NCI-H345 (cell line): ENCODE measurements at regions not wholly inside any gene's neighbourhood (a gene's known extent, or its start where the extent isn't known, plus 50 kb on each side); places are given as distances from the start of the nearest gene placed in this dataset.
A peak's percentile ranks its signal among the peaks of the same experiment; 100 is the strongest.
"Not testable (repeated sequence)": the region's sequence is repeated elsewhere in the genome, so short reads cannot be mapped to it uniquely, and the experiment has no call there.

Experiments
- DNase-seq: peaks from one replicate; lab custom pipeline; 2025; lab: John Stamatoyannopoulos, UW

DNA sequence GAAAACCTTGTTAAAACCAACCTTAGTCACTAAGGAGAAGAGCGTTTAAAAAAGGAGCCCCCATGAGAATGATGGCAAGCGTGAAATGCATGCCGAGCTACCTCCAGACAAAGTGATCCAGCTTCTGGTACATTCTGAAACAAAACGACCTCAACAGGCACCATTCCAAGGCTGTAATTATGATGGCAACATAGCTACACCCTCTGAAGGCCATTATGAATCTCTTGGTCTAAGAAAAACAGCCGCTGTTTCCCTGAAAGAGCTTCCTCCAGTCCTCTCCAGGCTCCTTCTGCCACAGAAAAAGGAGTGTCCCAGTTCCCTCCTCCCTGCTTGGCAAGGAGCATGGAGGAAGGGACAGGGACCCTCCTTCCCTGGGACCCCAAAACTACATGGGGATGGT is 50.0 kb upstream of the ABLIM1 start:
- no peak for DNase-seq

DNA sequence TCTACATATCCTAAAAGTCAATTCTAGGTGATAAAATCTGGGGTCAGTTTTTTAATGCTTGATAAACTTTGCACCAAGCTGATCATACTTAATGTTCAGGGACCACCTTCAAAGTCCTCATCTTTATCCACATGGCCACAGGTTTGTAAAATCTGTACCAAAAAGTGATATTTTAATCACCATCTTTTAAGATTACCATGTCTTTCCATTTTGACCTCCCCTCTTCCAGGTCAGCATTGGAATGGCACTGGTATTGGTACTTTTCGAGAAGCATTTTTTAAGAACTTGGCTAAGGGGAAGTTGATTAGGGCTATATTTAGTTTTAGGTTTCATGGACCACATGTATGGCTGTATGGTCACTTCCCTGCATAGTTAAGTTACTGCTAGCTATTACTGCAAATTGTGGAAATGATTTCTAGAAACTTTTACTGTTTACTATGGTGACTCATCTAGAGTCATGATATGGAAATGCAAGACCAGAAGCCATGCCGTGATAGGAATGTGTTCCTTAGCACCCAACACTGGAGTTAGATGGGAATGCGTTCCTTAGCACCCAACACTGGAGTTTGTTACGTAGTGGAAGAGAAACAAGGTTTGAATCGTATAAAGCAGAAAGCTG is 50.8 kb upstream of the ABLIM1 start:
- no peak for DNase-seq

DNA sequence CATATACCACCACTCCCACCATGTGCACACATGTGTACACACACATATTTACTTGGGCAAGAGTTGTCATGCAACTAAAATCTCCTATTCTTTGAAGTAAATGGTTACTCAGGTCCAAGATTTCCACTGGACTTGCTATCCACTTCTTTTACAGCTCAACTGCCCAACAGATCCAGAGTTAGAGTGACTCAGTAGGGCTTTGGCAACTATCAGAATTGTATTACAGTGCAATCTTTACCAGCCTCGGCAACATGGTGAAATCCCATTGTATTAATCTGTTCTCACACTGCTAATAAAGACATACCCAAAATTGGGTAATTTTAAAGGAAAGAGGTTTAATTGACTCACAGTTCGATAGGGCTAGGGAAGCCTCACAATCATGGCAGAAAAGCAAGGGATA is 51.9 kb upstream of the ABLIM1 start:
- no peak for DNase-seq

DNA sequence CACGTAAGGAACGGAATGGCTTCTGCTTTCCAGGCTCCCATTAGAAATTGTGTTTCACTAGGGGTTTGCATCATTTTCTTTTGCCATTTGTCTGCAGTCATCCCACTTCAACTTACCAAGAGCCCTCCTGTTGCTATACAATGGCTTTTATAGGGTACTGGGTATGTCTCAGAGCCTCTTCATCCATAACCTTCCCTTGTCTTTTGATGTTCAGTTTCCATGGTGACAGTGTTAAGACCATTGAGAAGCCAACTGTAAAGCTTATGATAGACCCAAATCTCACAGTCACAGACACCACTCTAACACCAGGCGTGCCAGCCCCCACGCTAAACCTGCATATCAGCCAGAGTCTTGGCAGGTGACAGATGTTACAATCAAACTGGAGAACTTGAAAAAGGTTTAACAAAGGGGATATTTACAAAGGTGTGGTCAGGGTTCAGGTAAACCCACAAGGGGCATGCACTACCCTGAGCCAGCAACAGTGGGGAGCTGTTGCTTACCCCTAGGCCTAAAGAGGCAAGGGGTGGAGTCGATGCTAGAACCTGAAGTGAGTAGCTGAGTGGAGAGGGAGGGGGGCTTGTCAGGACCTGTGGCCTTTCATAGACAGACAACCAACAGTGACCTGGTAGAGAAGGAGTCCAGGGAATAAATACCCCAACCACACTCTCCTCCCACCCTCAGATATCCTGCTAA is 53.2 kb upstream of the ABLIM1 start:
- peak; percentile 13 for DNase-seq

DNA sequence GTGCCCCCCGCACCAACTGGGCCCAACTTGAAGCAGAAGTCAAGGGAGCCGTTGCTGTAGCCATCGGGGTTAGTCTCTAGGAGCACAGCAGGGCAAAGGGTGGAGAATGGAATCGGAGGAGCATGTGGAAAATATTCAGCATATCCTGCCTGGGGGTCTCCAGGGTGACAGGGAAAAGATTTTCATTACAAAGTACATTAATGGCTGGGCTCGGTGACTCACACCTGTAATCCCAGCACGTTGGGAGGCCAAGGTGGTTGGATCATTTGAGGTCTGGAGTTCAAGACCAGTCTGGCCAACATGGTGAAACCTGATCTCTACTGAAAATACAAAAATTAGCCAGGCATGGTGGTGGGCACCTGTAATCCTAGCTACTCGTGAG is 53.8 kb upstream of the ABLIM1 start:
- no peak for DNase-seq

DNA sequence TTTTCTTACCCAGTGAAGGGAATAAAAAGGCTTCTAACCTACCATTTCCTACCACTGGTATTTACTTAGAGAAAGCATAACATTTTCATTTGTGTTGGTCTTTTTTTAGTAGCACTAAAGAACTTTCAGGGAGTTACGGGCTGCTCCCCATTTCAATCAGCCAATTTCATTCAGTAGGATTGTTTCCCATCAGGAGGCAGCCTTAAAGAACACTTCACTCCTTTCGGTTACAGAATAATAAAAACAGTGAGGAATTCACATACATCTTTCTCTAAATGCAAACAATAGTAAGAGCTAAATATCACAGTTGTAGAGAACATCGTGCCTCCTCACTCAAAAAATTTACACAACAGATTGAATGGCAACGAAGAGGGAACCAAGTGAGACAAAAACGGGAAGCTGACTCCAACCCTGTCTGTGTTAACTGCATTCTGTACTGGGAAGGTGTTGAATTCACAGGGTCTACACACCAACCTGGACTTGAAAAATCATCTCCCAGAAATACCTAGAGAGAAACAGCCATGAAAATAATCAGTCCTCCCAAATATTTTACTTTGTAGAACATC is 55.5 kb upstream of the ABLIM1 start:
- DNase-seq, result no peak

DNA sequence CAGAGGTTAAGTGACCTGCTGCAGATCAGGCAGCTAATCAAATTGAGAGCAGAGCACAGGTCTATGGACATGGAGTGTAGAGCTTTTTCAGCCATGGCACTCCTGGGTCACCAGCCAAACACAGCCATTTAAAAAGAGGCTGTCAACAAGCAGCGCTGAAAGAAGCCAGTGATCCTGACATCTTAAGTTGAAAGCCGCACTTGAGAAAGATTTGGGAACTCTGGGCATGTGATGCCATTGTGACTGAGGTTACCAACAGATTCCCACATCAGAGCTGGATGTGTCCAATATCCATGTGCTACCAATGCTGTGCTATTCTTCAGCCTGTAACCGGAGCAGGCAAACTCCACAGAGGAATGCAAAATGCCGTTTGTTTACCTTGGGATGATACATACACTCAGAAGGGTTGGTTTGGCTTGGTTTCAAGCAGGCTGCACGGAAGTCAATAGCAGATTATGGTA is 56.2 kb upstream of the ABLIM1 start:
- peak; percentile 78 for DNase-seq

DNA sequence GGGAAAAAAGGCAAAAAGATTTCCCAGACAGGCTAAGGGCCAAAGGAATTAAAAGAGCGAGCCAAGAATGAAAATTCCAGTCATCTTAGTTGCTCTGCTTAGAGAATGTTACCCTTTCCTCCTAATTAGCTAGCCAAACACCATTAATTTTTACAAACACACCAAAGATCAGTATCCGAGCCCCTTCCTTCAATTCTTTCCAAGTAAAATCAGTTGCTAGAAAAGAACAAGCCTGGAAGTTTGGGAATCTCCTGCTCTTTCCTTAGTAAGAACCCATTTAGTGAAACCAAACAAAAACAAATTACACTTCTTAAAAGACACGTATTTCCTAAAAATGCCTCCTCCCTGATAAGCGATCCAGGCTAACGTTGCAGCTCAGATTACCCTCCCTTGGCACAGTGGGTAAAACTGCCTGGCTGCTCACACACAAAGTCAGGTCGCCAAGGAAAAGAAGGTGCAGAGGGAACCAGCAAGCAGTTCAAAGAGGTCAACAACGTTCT is 57.1 kb upstream of the ABLIM1 start:
- no peak for DNase-seq

DNA sequence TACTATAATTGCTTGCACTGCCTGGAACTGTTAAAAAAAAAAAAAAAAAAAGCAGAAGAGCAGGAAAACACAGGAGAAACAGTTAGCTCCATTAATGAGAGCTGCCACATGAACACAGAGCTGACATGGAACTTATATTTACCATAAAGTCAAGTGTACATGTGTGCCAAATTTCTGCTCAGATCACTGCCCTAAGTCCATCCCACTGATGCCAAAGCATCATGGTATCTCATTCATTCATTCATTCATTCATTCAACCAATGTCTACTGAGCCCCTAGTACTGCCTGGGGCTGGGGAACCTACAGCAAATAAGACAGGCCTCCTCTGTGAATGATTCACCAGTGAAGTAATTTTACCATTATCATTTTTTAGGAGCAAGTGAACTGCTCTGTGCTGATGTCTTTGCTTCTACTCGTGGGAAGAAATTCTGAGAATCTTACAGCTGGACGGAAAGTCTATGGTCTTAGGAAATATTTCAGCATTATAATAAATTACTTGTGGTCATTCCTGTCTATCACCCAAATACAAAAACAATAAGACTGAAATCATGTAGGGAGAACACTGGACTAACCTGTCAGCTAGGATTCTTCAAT is 58.8 kb upstream of the ABLIM1 start:
- DNase-seq, result no peak

DNA sequence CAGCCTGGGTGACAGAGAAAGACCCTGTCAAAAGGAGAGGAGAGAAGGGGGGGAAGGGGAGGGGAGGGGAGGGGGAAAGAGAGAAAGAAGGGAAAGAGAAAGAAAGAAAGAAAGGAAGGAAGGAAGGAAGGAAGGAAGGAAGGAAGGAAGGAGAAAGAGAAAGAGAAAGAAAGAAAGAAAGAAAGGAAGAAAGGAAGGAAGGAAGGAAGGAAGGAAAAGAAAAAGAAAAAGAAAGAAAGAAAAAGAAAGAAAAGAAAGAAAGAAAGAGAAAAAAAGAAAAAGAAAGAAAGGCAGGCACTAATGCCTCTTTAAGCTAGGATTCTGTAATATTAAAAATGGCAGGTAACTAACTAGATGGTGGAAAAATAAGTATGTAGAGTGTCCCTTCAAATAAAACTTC is 59.8 kb upstream of the ABLIM1 start:
- not testable (repeated sequence) for DNase-seq

DNA sequence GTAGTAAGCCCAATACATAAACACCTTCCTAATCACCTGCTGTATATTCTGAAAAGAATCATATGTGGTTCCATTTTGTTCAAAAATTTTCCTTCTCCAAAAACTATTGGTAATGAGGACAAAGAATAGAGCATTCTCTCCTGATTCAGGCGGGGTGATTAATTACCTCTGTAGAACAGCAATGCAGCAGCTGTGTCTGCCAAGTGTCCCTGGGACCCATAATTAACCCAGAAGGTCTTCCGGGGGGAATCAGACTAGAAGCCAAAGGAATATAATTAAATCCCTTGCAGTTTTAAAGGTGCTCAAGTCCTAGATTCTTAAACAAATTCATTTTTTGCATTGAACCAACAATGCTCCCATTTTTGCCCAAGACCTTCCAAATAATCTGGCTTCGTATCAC is 60.3 kb upstream of the ABLIM1 start:
- no peak for DNase-seq

DNA sequence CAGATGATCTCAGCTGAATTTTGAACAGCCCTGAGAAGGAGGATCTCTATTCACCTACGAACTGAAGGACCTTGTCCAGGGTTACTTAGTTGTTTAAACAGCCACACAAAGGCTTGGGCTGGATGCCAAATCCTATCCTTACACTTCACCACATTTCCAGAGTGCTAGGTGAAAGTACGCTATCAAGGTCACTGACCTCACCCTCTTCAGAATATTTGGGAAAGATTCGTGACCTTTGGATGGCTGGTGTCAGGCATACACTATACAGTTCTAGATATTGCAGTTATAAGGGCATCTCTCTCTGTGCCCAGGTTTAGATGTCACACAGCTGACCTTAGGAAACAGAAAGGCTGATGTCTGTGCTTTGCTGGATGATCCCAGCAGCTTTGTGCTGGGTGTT is 61.2 kb upstream of the ABLIM1 start:
- DNase-seq, result peak; percentile 40

DNA sequence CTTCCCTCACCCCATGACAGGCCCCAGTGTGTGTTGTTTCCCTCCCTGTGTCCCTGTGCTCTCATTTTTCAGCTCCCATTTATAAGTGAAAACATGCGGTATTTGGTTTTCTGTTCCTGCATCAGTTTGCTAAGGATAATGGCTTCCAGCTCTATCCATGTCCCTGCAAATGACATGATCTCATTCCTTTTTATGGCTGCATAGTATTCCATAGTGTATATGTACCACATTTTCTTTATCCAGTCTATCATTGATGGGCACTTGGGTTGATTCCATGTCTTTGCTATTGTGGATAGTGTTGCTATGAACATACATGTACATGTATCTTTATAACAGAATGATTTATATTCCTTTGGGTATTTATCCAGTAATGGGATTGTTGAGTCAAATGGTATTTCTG is 61.9 kb upstream of the ABLIM1 start:
- not testable (repeated sequence) for DNase-seq

DNA sequence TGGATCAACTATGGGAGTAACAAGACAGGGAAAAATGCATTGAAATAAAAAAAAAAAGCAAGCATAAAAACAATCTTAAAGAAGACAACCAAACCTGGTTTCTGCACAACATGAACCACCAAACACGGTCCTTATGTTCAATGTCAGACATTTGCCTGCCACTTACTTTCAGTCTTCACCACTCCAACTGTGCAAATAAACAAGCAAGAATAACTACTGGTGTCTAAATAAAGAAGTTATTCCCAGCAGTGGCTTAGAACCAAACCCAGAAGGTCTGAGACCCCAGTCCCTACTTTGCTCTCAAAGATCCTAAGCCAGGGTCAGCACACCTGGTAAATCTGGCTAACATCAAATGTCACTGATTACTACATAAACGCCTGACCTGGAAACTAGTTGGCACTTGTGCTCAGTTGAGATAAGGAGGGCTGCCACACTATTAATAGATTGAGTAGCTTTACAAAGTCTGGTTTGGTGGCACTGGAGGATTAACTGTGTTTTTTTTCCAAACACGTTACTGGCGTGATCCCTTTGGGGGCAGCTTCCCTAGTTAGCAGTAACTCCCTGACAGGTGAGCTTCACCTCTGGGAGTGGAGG is 62.7 kb upstream of the ABLIM1 start:
- DNase-seq, result no peak

DNA sequence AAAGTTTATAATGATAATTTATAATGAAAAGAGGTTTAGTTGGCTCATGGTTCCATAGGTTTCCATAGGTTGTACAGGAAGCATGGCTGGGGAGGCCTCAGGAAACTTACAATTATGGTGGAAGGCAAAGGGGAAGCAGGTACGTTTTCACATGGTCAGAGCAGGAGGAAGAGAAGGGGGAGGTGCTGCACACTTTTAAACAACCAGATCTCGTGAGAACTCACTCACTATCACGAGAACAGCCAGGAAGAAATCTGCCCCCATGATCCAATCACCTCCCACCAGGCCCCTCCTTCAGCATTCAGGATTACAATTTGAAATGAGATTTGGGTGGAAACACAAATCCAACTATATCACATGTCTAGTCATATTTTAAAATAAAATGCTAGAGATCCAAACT is 64.1 kb upstream of the ABLIM1 start:
- DNase-seq, result not testable (repeated sequence)

DNA sequence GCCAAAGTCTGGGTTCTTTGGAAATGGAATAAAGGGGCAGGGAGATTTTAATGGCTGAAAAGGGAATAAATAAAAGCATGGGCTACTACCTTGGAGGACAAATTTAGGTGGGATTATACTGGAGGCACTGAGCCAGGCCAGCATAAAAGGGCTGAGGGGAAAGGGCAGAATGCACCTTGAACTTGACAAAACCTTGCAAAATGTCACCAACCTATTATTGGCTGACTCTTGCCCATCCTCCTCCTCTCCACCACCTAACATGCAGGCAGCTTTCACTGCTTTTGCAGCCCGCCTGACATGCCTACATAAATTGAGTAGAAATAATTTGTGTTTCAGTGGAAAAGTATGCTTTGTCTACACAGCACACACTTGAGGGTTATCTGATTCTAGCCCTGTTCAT is 65.3 kb upstream of the ABLIM1 start:
- no peak for DNase-seq

DNA sequence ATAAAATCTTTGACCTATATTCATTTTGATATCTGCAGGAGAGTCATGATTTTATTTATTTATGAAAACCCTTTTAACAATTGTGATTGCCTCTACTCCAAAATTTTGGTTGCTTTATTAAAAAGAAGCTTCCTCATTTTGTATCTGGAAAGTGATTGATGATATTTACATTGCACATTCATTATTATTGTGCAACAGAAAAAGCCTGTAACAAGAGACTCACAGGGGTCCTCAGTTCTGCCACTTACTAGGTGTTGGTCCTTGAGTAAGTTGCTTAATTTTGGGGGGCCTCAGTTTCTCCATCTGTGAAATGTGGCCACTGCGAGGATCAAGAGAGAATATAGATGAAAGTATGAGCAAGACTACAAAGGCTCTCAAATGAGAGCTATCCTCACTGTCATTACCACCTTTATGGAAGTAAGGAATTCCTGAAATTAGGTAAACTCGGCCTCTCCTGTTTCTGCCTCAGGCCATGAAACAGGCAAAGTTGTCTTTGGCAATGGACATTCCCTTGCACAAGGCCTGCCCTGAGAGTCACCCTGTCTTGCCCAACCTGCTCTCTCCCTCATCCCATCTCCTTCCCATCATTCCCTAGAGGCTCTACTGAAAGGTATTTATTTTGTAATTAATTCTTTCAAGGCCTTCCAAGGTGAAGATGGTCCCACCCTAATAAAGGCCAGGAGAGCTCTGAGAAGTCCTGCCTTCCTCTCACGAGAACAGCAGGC is 66.1 kb upstream of the ABLIM1 start:
- no peak for DNase-seq

DNA sequence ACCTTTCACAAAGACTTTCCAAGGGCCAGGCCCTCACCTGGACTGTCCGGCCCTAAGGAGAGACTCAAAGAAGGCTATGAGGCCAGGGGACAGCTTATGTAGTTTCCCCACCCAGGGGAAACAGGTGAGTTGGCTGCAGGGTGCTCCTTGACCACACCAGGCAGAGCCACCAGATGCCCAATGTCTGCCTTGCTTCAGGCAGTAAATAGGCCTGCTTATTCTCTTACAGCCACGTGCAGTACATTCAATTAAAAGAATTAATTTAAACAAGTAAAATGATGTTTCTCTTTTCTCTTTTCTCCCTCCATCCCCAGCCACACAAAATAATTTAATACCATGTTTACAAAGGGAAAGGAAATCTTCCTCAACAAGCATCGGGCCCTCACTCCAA is 66.6 kb upstream of the ABLIM1 start:
- no peak for DNase-seq

DNA sequence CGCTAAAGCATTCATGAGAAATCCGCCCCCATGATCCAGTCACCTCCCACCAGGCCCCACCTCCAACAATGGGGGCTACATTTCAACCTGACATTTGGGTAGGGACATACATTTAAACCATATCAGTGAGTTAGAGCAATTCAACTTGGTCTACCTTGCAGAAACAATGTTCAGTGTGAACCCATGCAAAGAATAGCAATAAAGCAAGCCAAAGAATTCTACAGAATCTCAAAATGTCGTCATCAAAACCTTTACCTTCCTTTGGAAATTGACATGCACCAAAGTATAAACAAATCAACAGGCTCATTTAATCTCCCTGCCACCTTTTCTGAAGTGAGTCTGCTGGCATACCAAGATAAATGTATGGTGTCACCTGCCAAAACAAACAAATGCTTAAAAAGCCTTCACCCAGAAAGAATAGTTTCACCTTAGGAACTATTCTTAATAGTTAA is 68.8 kb upstream of the ABLIM1 start:
- DNase-seq, result peak; percentile 2

DNA sequence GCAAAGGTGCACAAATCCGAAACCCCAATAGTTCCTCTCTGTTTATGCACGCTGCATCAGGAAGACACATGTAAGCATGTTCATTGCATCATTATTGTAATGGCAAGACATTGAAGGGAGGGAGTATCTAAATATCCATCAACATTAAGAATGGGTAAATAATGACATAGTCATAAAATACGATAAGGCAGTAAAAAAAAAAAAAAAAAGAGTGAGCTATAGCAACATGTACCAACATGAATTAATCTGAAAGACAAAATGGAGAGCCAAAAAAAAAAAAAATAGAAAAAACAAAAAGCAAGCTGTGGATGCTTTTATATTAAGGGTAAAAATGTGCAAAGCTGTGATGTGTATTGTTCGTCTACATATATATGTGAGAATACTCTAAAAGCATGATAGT is 70.2 kb upstream of the ABLIM1 start:
- no peak for DNase-seq

DNA sequence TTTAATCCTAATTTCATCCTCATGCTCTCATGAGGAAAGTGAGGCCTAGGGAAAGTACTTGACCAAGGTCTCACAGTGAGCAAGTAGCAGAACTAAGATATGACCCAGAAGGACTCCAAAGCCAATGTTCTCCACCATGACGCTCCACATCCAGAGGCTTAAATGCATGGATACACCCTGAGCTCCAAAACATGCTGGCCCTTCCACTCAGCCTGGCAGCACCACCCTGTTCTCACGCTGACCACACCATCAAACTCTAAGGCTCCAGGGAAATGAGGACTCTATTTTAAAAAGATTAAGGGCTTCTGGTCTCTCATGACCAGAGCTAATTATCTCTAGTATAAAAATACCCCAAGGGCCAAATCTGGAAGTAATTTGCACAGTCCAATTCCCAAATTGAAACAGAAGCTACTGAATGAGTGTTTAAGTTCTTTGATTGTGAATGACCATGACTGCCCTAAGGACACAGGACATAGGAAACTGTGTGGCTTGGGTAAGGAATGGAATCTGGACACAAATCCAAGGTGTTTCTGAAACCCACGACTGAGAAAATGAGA is 71.1 kb upstream of the ABLIM1 start:
- DNase-seq, result no peak

DNA sequence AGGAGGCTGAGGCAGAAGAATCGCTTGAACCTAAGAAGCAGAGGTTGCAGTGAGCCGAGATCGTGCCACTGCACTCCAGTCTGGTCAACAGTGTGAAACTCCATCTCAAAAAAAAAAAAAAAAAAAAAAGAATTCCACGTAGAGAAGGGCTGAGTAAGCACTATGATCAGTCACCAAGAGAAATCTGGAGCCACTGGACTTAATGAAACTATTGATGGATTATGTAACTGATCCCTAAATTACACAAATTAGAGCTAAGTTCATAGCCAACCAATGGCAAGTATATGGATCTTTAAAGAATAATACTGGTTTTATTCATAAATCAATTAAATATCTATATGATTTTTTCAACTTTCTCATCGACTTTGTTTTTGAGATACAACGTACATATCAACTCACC is 72.2 kb upstream of the ABLIM1 start:
- no peak for DNase-seq
